ENCODE measurements at regions not wholly inside any gene's neighbourhood (a gene's known extent, or its start where the extent isn't known, plus 50 kb on each side); places are given as distances from the start of the nearest gene placed in this dataset.
A peak's percentile ranks its signal among the peaks of the same experiment; 100 is the strongest.

DNA sequence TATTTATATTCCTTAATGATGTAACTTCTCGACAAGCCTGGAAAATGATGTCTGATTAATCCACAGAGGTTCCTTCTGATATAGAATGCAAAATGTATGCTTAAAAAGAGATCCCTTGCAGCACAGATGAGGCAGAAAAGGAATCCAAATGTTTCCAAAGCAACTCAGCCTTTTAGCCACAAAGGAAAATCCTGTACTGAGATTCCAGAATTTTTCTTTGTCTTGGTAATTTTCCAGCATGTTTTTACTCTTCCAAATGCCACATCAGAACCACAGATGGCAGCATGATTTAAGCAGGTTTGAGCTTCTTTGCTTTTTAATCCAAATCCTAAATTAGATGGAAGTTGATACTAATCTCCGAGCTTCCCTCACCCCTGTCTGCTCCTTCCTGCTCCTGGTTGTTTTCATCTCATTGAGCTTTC, 176.4 kb upstream of the PALMD start:
- CTCF ChIA-PET: interaction anchor here (1.3 kb wide), 1 partner anchor 13 kb away, joined by 3 read pairs; no protein-coding TSS in a partner anchor
- POLR2A ChIA-PET: no interaction called here
- Histone ChIP-seq H3K27me3 (ENCODE audit: control insufficient read depth in 2 of 2, insufficient read depth in 2 of 2, low read length in 2 of 2) (no peaks in the 10 kb centered on the region), H3K4me3 (ENCODE audit: low read length) (no peak overlapping the region), H3K4me1 (ENCODE audit: control insufficient read depth in 2 of 2, insufficient read depth in 2 of 2, low read length in 2 of 2) (no peaks in the 10 kb centered on the region), H3K27ac (ENCODE audit: low read depth, low read length) (no peak overlapping the region), H3K9me3 (ENCODE audit: control insufficient read depth in 2 of 3, low read length in 3 of 3) (no peaks in the 10 kb centered on the region), H3K36me3 (ENCODE audit: control insufficient read depth in 2 of 3, insufficient read depth in 3 of 3, low read length in 3 of 3) (no peaks in the 10 kb centered on the region)
- Mint-ChIP-seq H3K9me3 (no peaks in the 10 kb centered on the region), H3K27me3 (peaks cover 0 to 15% (median 4%) of the 10 kb centered on the region in 5 donors), H3K4me1 (no peaks in the 10 kb centered on the region), H3K36me3 (no peaks in the 10 kb centered on the region), H3K27ac (no peak overlapping the region), H3K4me3 (no peak overlapping the region)
- no peak for DNase-seq
- no peak for ATAC-seq
- intact Hi-C loops (cut with micrococcal nuclease): no loop called here

DNA sequence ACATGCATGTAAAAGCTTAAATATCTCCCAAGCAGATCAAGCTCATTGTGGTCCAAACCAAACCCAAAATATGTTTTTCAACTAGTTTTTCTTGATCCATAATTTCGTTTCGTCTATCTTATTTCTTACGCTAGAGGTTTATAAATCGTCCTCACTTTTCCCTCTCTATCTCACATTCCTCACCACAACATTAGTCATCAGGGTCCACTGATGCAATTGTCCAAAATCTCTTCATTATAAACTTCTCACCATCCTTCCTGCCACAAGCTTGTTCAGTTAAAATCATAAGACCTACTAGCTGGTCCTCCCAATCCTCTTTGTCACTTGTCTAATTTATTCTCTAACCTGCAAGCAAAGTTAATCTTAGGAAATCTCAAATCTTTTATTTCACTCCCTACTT, 173.0 kb upstream of the PALMD start:
- no peaks in the 10 kb centered on the region for H3K4me1 ChIP-seq (ENCODE audit: control insufficient read depth in 2 of 2, insufficient read depth in 2 of 2, low read length in 2 of 2)
- H3K36me3 ChIP-seq (ENCODE audit: control insufficient read depth in 2 of 3, insufficient read depth in 3 of 3, low read length in 3 of 3): no peaks in the 10 kb centered on the region
- H3K9me3 Mint-ChIP-seq: no peaks in the 10 kb centered on the region
- intact Hi-C loops (cut with micrococcal nuclease): no loop called here
- H3K9me3 ChIP-seq (ENCODE audit: control insufficient read depth in 2 of 3, low read length in 3 of 3): no peaks in the 10 kb centered on the region
- H3K27me3 Mint-ChIP-seq: peaks cover 0 to 25% (median 9%) of the 10 kb centered on the region in 5 donors
- DNase-seq: no peak
- H3K4me3 Mint-ChIP-seq: no peak overlapping the region
- no peak overlapping the region for H3K27ac ChIP-seq (ENCODE audit: low read depth, low read length)
- no peaks in the 10 kb centered on the region for H3K27me3 ChIP-seq (ENCODE audit: control insufficient read depth in 2 of 2, insufficient read depth in 2 of 2, low read length in 2 of 2)
- ChIA-PET CTCF (interaction anchor here (0.8 kb wide), 1 partner anchor 723 kb away, joined by 3 read pairs; no protein-coding TSS in a partner anchor), POLR2A (no interaction called here)
- H3K4me1 Mint-ChIP-seq: no peaks in the 10 kb centered on the region
- no peak overlapping the region for H3K27ac Mint-ChIP-seq
- no peaks in the 10 kb centered on the region for H3K36me3 Mint-ChIP-seq
- ATAC-seq: no peak
- no peak overlapping the region for H3K4me3 ChIP-seq (ENCODE audit: low read length)

DNA sequence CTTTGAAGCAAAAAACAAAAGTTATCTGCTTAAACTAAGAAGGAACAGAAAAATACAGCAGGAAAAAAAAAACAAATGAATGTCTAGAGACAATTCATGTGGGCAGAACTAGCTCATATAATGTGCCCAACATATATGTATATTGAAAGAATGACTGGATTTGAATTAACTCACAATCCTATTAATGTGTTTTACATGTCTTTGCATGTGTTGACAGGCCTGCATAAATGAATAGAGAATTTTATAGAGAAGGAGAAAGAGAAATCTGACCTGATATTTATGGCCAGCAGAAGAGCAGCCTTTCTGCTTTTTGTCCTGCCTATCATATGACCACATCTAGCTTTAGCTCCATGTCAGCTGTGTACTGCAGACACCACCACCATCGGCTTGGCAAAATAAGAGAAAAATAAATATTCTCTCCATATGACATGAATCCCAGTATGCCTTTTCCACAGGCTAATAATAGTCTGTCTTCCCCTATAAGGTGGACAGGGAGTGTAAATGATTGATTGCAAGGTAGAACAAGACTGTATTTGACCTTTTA, 171.5 kb upstream of the PALMD start:
- no peak for ATAC-seq
- POLR2A ChIA-PET: no interaction called here
- H3K27me3 Mint-ChIP-seq: peaks cover 0 to 25% (median 9%) of the 10 kb centered on the region in 5 donors
- CTCF ChIA-PET: no interaction called here
- Histone ChIP-seq H3K4me3 (ENCODE audit: low read length) (no peak overlapping the region), H3K27ac (ENCODE audit: low read depth, low read length) (no peak overlapping the region), H3K4me1 (ENCODE audit: control insufficient read depth in 2 of 2, insufficient read depth in 2 of 2, low read length in 2 of 2) (no peaks in the 10 kb centered on the region), H3K27me3 (ENCODE audit: control insufficient read depth in 2 of 2, insufficient read depth in 2 of 2, low read length in 2 of 2) (no peaks in the 10 kb centered on the region), H3K36me3 (ENCODE audit: control insufficient read depth in 2 of 3, insufficient read depth in 3 of 3, low read length in 3 of 3) (no peaks in the 10 kb centered on the region), H3K9me3 (ENCODE audit: control insufficient read depth in 2 of 3, low read length in 3 of 3) (no peaks in the 10 kb centered on the region)
- no peaks in the 10 kb centered on the region for H3K9me3 Mint-ChIP-seq
- H3K4me3 Mint-ChIP-seq: no peak overlapping the region
- intact Hi-C loops (cut with micrococcal nuclease): no loop called here
- no peaks in the 10 kb centered on the region for H3K4me1 Mint-ChIP-seq
- DNase-seq: no peak
- H3K27ac Mint-ChIP-seq: no peak overlapping the region
- no peaks in the 10 kb centered on the region for H3K36me3 Mint-ChIP-seq

DNA sequence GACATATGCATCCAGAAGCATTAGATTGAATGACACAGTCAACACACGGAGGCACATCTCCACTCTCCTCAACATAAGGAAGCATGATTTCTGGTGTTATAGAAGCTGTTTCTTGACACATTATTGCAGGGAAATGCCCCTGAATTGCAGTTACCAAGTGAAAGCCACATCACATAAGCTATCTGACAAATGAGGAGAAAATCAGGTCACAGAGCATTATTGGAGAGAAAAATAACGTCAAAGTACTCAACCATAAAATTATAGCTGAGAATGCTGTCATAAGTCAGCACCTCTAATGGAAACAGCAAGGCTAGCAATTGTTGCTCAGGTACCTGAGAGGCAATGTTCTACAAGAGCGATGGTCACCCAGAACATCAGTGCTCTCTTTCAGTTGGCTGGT, 169.9 kb upstream of the PALMD start:
- Mint-ChIP-seq H3K27me3 (peaks cover 0 to 23% (median 9%) of the 10 kb centered on the region in 5 donors), H3K4me3 (no peak overlapping the region), H3K27ac (no peak overlapping the region), H3K4me1 (no peaks in the 10 kb centered on the region), H3K9me3 (no peaks in the 10 kb centered on the region), H3K36me3 (no peaks in the 10 kb centered on the region)
- H3K9me3 ChIP-seq (ENCODE audit: control insufficient read depth in 2 of 3, low read length in 3 of 3): no peaks in the 10 kb centered on the region
- ATAC-seq: no peak
- intact Hi-C loops (cut with micrococcal nuclease): no loop called here
- no peak overlapping the region for H3K27ac ChIP-seq (ENCODE audit: low read depth, low read length)
- POLR2A ChIA-PET: no interaction called here
- CTCF ChIA-PET: no interaction called here
- no peaks in the 10 kb centered on the region for H3K4me1 ChIP-seq (ENCODE audit: control insufficient read depth in 2 of 2, insufficient read depth in 2 of 2, low read length in 2 of 2)
- no peaks in the 10 kb centered on the region for H3K27me3 ChIP-seq (ENCODE audit: control insufficient read depth in 2 of 2, insufficient read depth in 2 of 2, low read length in 2 of 2)
- H3K36me3 ChIP-seq (ENCODE audit: control insufficient read depth in 2 of 3, insufficient read depth in 3 of 3, low read length in 3 of 3): no peaks in the 10 kb centered on the region
- DNase-seq: no peak
- no peak overlapping the region for H3K4me3 ChIP-seq (ENCODE audit: low read length)

DNA sequence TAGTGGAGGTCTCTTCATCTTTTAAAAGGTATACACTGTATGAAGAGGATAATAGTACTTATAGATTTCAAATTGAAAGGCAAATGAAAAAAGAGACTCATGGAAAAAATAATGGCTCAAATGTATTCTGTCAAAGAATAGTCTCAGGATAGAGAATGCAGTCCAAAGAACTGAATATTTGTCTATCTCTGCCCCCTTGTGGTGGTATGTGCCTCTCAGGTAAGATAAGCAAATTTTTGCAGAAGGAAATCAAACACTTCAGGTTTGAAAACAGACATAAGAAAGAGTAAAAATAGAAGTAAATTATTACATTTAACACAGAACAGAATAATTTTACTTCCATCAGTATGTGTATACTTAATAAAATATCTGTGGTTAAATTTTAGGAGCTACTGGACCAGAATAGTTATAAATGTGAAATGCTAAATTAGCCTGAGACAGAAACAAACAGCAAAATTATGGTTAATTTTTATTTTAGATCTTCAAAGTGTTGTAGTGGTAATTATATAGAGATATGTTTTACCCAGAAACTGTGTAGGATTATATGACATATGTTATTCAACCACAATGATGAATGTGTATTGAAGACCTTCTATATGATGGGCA, 164.4 kb upstream of the PALMD start:
- ChIA-PET POLR2A (no interaction called here), CTCF (interaction anchor here (0.8 to 4.4 kb wide), 3 partner anchors 306 to 732 kb away, joined by 4 to 37 read pairs (median 33); no protein-coding TSS in a partner anchor)
- H3K4me3 Mint-ChIP-seq: no peak overlapping the region
- peaks cover 8 to 35% (median 17%) of the 10 kb centered on the region in 5 donors for H3K27me3 Mint-ChIP-seq
- no peaks in the 10 kb centered on the region for H3K9me3 Mint-ChIP-seq
- no peaks in the 10 kb centered on the region for H3K36me3 ChIP-seq (ENCODE audit: control insufficient read depth in 2 of 3, insufficient read depth in 3 of 3, low read length in 3 of 3)
- no peak overlapping the region for H3K27ac Mint-ChIP-seq
- H3K4me3 ChIP-seq (ENCODE audit: low read length): no peak overlapping the region
- peak; percentile 59 for ATAC-seq
- no peaks in the 10 kb centered on the region for H3K4me1 Mint-ChIP-seq
- H3K36me3 Mint-ChIP-seq: no peaks in the 10 kb centered on the region
- H3K27ac ChIP-seq (ENCODE audit: low read depth, low read length): no peak overlapping the region
- no peaks in the 10 kb centered on the region for H3K9me3 ChIP-seq (ENCODE audit: control insufficient read depth in 2 of 3, low read length in 3 of 3)
- intact Hi-C loops (cut with micrococcal nuclease): loop anchor here (1.0 to 5.0 kb wide), 7 partner anchors 226 to 1430 kb away; no protein-coding TSS in a partner anchor
- no peaks in the 10 kb centered on the region for H3K27me3 ChIP-seq (ENCODE audit: control insufficient read depth in 2 of 2, insufficient read depth in 2 of 2, low read length in 2 of 2)
- DNase-seq: peak in 7 of 9 donors; percentile 6 to 61 (median 47)
- no peaks in the 10 kb centered on the region for H3K4me1 ChIP-seq (ENCODE audit: control insufficient read depth in 2 of 2, insufficient read depth in 2 of 2, low read length in 2 of 2)

DNA sequence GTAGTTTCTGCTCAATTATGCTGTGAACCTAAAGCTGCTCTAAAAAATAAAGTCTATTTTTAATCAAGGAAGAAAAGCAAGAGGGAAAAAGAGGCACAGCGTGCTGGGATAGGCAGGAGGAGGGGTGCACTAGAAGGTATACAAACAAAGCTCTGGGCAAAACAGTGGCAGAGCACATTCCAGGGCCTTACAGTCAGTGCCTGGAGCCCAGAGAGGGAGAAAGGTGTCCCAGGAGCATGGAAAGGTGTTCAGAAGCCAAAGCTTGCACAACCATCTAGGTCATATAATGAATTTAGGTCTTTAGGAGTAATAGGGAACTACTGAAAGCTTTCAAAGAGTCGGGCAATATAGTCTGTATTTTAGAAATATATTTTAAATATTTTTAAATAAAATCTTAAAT, 163.6 kb upstream of the PALMD start:
- Mint-ChIP-seq H3K9me3 (no peaks in the 10 kb centered on the region), H3K27me3 (peaks cover 8 to 33% (median 20%) of the 10 kb centered on the region in 5 donors), H3K36me3 (no peaks in the 10 kb centered on the region), H3K27ac (no peak overlapping the region), H3K4me1 (no peaks in the 10 kb centered on the region), H3K4me3 (no peak overlapping the region)
- no peak for ATAC-seq
- POLR2A ChIA-PET: no interaction called here
- Histone ChIP-seq H3K9me3 (ENCODE audit: control insufficient read depth in 2 of 3, low read length in 3 of 3) (no peaks in the 10 kb centered on the region), H3K27me3 (ENCODE audit: control insufficient read depth in 2 of 2, insufficient read depth in 2 of 2, low read length in 2 of 2) (no peaks in the 10 kb centered on the region), H3K27ac (ENCODE audit: low read depth, low read length) (no peak overlapping the region), H3K4me3 (ENCODE audit: low read length) (no peak overlapping the region), H3K4me1 (ENCODE audit: control insufficient read depth in 2 of 2, insufficient read depth in 2 of 2, low read length in 2 of 2) (no peaks in the 10 kb centered on the region), H3K36me3 (ENCODE audit: control insufficient read depth in 2 of 3, insufficient read depth in 3 of 3, low read length in 3 of 3) (no peaks in the 10 kb centered on the region)
- CTCF ChIA-PET: interaction anchor here (0.6 to 4.4 kb wide), 3 partner anchors 13 to 732 kb away, joined by 3 to 37 read pairs (median 33); no protein-coding TSS in a partner anchor
- DNase-seq: no peak
- intact Hi-C loops (cut with micrococcal nuclease): loop anchor here (5.0 kb wide), 2 partner anchors 225 to 1385 kb away; no protein-coding TSS in a partner anchor

DNA sequence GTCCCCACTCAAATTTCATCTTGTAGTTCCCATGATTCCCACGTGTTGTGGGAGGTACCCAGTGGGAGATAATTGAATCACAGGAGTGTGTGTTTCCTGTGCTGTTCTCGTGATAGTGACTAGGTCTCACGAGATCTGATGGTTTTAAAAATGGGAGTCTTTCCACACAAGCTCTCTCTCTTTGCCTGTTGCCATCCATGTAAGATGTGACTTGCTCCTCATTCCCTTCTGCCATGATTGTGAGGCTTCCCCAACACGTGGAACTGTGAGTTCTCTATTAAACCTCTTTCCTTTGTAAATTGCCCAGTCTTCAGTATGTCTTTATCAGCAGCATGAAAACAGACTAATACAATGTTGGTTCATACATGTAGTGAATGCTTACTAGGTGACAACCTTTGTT, 163.2 kb upstream of the PALMD start:
- H3K27ac Mint-ChIP-seq: no peak overlapping the region
- Histone ChIP-seq H3K27ac (ENCODE audit: low read depth, low read length) (no peak overlapping the region), H3K36me3 (ENCODE audit: control insufficient read depth in 2 of 3, insufficient read depth in 3 of 3, low read length in 3 of 3) (no peaks in the 10 kb centered on the region), H3K27me3 (ENCODE audit: control insufficient read depth in 2 of 2, insufficient read depth in 2 of 2, low read length in 2 of 2) (no peaks in the 10 kb centered on the region), H3K4me1 (ENCODE audit: control insufficient read depth in 2 of 2, insufficient read depth in 2 of 2, low read length in 2 of 2) (no peaks in the 10 kb centered on the region), H3K9me3 (ENCODE audit: control insufficient read depth in 2 of 3, low read length in 3 of 3) (no peaks in the 10 kb centered on the region), H3K4me3 (ENCODE audit: low read length) (no peak overlapping the region)
- POLR2A ChIA-PET: no interaction called here
- H3K4me3 Mint-ChIP-seq: no peak overlapping the region
- ATAC-seq: no peak
- peaks cover 9 to 29% (median 18%) of the 10 kb centered on the region in 5 donors for H3K27me3 Mint-ChIP-seq
- no peaks in the 10 kb centered on the region for H3K9me3 Mint-ChIP-seq
- intact Hi-C loops (cut with micrococcal nuclease): loop anchor here (5.0 kb wide), 2 partner anchors 225 to 1385 kb away; no protein-coding TSS in a partner anchor
- DNase-seq: no peak
- no peaks in the 10 kb centered on the region for H3K36me3 Mint-ChIP-seq
- CTCF ChIA-PET: interaction anchor here (0.6 to 4.1 kb wide), 2 partner anchors 14 to 733 kb away, joined by 3 to 37 read pairs; no protein-coding TSS in a partner anchor
- no peaks in the 10 kb centered on the region for H3K4me1 Mint-ChIP-seq
